Upper lobe of left lung (tissue), 6 donors: ENCODE measurements at regions not wholly inside any gene's neighbourhood (a gene's known extent, or its start where the extent isn't known, plus 50 kb on each side); places are given as distances from the start of the nearest gene placed in this dataset.

ENCODE experiments used
- ATAC-seq, 2 donors: fragments of 200-7000 bp; cut with Tn5 transposase; one replicate each; pipeline ENCODE4 v1.9.1; 2022; ENCODE audit warnings: mild to moderate bottlenecking in 2 of 2, moderate library complexity in 2 of 2; ENCODE audit not compliant: low FRiP score in 2 of 2
- DNase-seq, 2 donors: peaks; one replicate each; pipeline ENCODE4 v3.0.0-alpha.2; 2019 to 2020
- H3K27ac ChIP-seq, 4 donors: fragments of 200-600 bp; sonication (generic); one replicate each; pipeline ENCODE4 v1.5.1; 2016 to 2019
- H3K27me3 ChIP-seq, 4 donors: fragments of 200-600 bp; sonication (generic); one replicate each; pipeline ENCODE4 v1.5.1; 2017 to 2019
- H3K36me3 ChIP-seq, 4 donors: fragments of 200-600 bp; sonication (generic); one replicate each; pipeline ENCODE4 v1.5.1; 2016 to 2019
- H3K4me1 ChIP-seq, 4 donors: fragments of 200-600 bp; sonication (generic); one replicate each; pipeline ENCODE4 v1.5.1; 2018 to 2019
- H3K4me3 ChIP-seq, 4 donors: fragments of 200-600 bp; sonication (generic); one replicate each; pipeline ENCODE4 v1.5.1; 2017 to 2019; ENCODE audit warnings: mild to moderate bottlenecking in 2 of 4, moderate library complexity in 1 of 4
- H3K9me3 ChIP-seq, 4 donors: fragments of 200-600 bp; sonication (generic); one replicate each; pipeline ENCODE4 v1.5.1; 2018 to 2019
- EP300 ChIP-seq, 4 donors: sonication (generic); formaldehyde crosslinking; IDR thresholded peaks; one replicate each; pipeline ENCODE4 v1.5.1; 2017; ENCODE audit warnings: antibody characterized with exemption in 4 of 4, control low read depth in 2 of 4
- POLR2A ChIP-seq, 4 donors: fragments of 450-650 bp; IDR thresholded peaks; one replicate each; pipeline ENCODE4 v1.5.1; 2016 to 2017; ENCODE audit warnings: antibody characterized with exemption in 4 of 4, mild to moderate bottlenecking in 2 of 4
- POLR2AphosphoS5 ChIP-seq, 2 donors: sonication (generic); formaldehyde crosslinking; IDR thresholded peaks; one replicate each; pipeline ENCODE4 v1.5.1; 2017; ENCODE audit warnings: antibody characterized with exemption in 2 of 2
- WGBS, 2 donors: methylation state at CpG; one replicate each; pipeline ENCODE4 v1.1.5; 2017 to 2018; 5-methylcytosine and 5-hydroxymethylcytosine counted together
- TF ChIP-seq, protein P1 (sequence below), 6 experiments: fragments of 450-650 bp in 4 of 6; fragments of 200-600 bp in 2 of 6; sonication (generic) in 2 of 6; IDR thresholded peaks; one replicate each; pipeline ENCODE4 v1.5.1; 2016 to 2019; ENCODE audit warnings: antibody characterized with exemption in 6 of 6
- donor health status: DM: no; HTN: no; CAD: no; lungs with moderate emphysema.
- donor health status: DM: no; HTN: yes; CAD: no; lungs with severe emphysema.

- no peaks in the 10 kb centered on the region for H3K4me1 ChIP-seq
- H3K4me3 ChIP-seq: no peak overlapping the region
- WGBS, 2 donors: 57 to 59% methylated on average over 4 to 7 of the region's 7 CpGs
- H3K27me3 ChIP-seq: no peaks in the 10 kb centered on the region
- no peak overlapping the region for H3K27ac ChIP-seq
- no peaks in the 10 kb centered on the region for H3K36me3 ChIP-seq
- no peak for TF ChIP-seq EP300 (IDR thresholded peaks at IDR 0.05)
- no peak for TF ChIP-seq POLR2A (IDR thresholded peaks at IDR 0.05)
- TF ChIP-seq, protein P1, sequence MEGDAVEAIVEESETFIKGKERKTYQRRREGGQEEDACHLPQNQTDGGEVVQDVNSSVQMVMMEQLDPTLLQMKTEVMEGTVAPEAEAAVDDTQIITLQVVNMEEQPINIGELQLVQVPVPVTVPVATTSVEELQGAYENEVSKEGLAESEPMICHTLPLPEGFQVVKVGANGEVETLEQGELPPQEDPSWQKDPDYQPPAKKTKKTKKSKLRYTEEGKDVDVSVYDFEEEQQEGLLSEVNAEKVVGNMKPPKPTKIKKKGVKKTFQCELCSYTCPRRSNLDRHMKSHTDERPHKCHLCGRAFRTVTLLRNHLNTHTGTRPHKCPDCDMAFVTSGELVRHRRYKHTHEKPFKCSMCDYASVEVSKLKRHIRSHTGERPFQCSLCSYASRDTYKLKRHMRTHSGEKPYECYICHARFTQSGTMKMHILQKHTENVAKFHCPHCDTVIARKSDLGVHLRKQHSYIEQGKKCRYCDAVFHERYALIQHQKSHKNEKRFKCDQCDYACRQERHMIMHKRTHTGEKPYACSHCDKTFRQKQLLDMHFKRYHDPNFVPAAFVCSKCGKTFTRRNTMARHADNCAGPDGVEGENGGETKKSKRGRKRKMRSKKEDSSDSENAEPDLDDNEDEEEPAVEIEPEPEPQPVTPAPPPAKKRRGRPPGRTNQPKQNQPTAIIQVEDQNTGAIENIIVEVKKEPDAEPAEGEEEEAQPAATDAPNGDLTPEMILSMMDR (IDR thresholded peaks at IDR 0.05): no peak
- TF ChIP-seq POLR2AphosphoS5 (IDR thresholded peaks at IDR 0.05): no peak
- ATAC-seq: no peak
- H3K9me3 ChIP-seq: no peaks in the 10 kb centered on the region
- no peak for DNase-seq
Observed at GRCh38 chr5:113682497-113683136, 169.1 kb downstream of the YTHDC2 start.

DNA sequence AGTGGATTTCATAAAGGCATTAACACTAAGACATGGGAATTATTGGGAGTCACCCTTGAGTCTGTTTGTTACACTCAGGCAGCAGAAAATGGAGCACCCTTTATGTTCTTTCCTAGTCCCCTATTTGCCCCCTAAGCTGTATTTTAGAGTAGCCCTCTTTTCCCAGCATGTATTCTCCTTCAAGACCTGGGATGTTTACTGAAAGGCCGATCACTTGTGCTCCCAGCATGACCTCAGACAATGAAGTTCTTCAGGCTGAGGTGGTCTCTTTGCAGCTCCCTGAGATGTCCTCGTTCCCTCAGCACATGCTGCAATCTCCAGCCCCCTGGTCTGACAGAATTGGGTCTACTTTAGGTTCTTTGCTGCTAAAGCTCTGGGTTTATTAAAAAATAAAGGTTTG lies 169.7 kb downstream of the YTHDC2 start:
- Histone ChIP-seq H3K4me3 (no peak overlapping the region), H3K36me3 (no peaks in the 10 kb centered on the region), H3K27me3 (no peaks in the 10 kb centered on the region), H3K9me3 (no peaks in the 10 kb centered on the region), H3K4me1 (no peaks in the 10 kb centered on the region), H3K27ac (no peak overlapping the region)
- TF ChIP-seq, protein P1 (IDR thresholded peaks at IDR 0.05): no peak
- no peak for TF ChIP-seq EP300 (IDR thresholded peaks at IDR 0.05)
- TF ChIP-seq POLR2AphosphoS5 (IDR thresholded peaks at IDR 0.05): no peak
- ATAC-seq (no peak), DNase-seq (no peak)
- 80 to 93% methylated on average over 2 of the region's 2 CpGs for WGBS, 2 donors

GRCh38 chr5:113686599-113686998 lies 173.1 kb downstream of the YTHDC2 start:
- WGBS, 2 donors: 84 to 88% methylated on average over 3 of the region's 3 CpGs
- Histone ChIP-seq H3K36me3 (no peaks in the 10 kb centered on the region), H3K9me3 (no peaks in the 10 kb centered on the region), H3K4me3 (no peak overlapping the region), H3K27me3 (no peaks in the 10 kb centered on the region), H3K4me1 (no peaks in the 10 kb centered on the region), H3K27ac (no peak overlapping the region)
- ATAC-seq: no peak
- TF ChIP-seq POLR2AphosphoS5 (IDR thresholded peaks at IDR 0.05) (no peak), EP300 (IDR thresholded peaks at IDR 0.05) (no peak), POLR2A (IDR thresholded peaks at IDR 0.05) (no peak)
- TF ChIP-seq, protein P1 (IDR thresholded peaks at IDR 0.05): no peak
- DNase-seq: no peak

GRCh38 chr5:113689647-113690046 lies 176.2 kb downstream of the YTHDC2 start:
- ATAC-seq (no peak), DNase-seq (no peak)
- no peaks in the 10 kb centered on the region for H3K4me1 ChIP-seq
- H3K27ac ChIP-seq: no peak overlapping the region
- TF ChIP-seq, protein P1 (IDR thresholded peaks at IDR 0.05): no peak
- TF ChIP-seq POLR2A (IDR thresholded peaks at IDR 0.05) (no peak), EP300 (IDR thresholded peaks at IDR 0.05) (no peak), POLR2AphosphoS5 (IDR thresholded peaks at IDR 0.05) (no peak)
- H3K27me3 ChIP-seq: peaks cover 0 to 5% (median 0%) of the 10 kb centered on the region in 4 donors
- H3K9me3 ChIP-seq: no peaks in the 10 kb centered on the region
- no peak overlapping the region for H3K4me3 ChIP-seq
- H3K36me3 ChIP-seq: no peaks in the 10 kb centered on the region
- WGBS, 2 donors: 42 to 55% methylated on average over 1 of the region's 1 CpG

DNA sequence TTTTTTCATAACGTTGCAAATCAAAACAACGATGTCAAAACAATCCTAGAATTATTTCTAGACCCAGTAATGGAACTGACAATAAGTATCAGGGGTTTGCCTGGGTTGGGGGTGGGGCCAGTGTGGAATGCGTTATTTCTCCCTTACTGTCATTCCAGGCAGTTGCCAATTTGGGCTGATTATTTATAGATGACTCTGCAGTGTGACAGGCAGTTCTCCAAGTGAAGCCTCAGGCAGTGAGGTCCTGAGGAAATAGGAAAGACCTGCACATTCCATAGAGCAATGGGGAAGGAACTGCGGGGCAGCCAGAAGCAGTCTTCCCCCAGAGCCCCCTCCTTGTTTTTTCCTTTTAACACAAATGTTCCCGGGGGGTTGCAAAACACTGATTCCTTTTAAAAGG lies 179.0 kb downstream of the YTHDC2 start:
- TF ChIP-seq POLR2A (IDR thresholded peaks at IDR 0.05): no peak
- no peak for TF ChIP-seq EP300 (IDR thresholded peaks at IDR 0.05)
- TF ChIP-seq, protein P1 (IDR thresholded peaks at IDR 0.05): no peak
- TF ChIP-seq POLR2AphosphoS5 (IDR thresholded peaks at IDR 0.05): no peak
- H3K27ac ChIP-seq: no peak overlapping the region
- no peaks in the 10 kb centered on the region for H3K36me3 ChIP-seq
- DNase-seq (no peak), ATAC-seq (no peak)
- WGBS, 2 donors: 25 to 38% methylated on average over 5 of the region's 5 CpGs
- no peak overlapping the region for H3K4me3 ChIP-seq
- peaks cover 0 to 5% (median 0%) of the 10 kb centered on the region in 4 donors for H3K27me3 ChIP-seq
- no peaks in the 10 kb centered on the region for H3K4me1 ChIP-seq
- no peaks in the 10 kb centered on the region for H3K9me3 ChIP-seq
